NCI-H446 (cell line): ENCODE measurements at regions not wholly inside any gene's neighbourhood (a gene's known extent, or its start where the extent isn't known, plus 50 kb on each side); places are given as distances from the start of the nearest gene placed in this dataset.
A peak's percentile ranks its signal among the peaks of the same experiment; 100 is the strongest.

Experiments
- DNase-seq, 2 experiments: peaks; one replicate each; lab custom pipeline; 2025; lab: John Stamatoyannopoulos, UW

GRCh38 chr1:222105393-222105737 lies 363.5 kb upstream of the DUSP10 start:
- no peak for DNase-seq

- DNase-seq = no peak
These were observed 363.0 kb upstream of the DUSP10 start for GRCh38 chr1:222104694-222105392.

DNA sequence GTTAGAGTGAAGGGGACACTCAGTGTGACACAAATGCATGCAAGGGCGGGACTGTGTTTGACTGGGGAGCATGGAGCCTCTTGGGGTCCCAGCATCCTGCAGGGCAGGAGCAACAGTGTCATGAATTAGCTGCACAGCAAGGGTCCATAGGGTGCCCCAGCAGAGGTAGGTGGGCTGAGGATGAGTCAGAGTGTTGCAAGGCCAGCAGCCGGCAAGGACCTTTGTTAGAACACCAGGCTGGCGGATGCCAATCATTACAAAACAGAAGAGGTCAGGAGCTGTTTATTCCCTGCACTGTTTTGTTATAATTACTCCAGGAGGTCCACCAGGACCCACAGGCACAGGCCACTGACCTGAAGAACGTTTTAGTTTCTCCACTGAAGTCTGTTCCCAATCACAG lies 362.2 kb upstream of the DUSP10 start:
- no peak for DNase-seq

- DNase-seq = no peak
These were observed 357.9 kb upstream of the DUSP10 start for GRCh38 chr1:222099746-222100145.

GRCh38 chr1:222098404-222098803 lies 356.5 kb upstream of the DUSP10 start:
- no peak for DNase-seq

GRCh38 chr1:222097588-222097987 lies 355.7 kb upstream of the DUSP10 start:
- DNase-seq = no peak

DNA sequence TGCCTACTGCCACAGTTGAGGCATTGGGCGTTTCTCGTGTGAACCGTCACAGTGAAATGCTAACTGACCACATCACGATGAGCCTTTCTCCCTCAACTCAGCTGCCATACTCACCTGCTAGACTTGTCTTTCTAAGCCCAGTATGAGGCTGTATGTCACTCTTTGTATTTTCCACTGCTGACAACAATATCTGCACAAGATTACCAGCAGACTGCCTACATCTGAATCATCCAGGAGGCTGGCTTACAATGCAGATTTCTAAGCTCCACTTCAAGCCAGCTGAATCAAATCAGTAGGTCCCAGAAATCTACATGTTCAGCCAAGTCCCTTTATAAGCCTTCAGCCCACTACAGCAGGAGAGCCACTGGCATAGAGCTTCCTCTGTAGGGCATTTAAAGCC lies 355.0 kb upstream of the DUSP10 start:
- no peak for DNase-seq

- no peak for DNase-seq
These were observed 354.5 kb upstream of the DUSP10 start for GRCh38 chr1:222096476-222096772.

GRCh38 chr1:222095606-222096475 lies 354.0 kb upstream of the DUSP10 start:
- no peak for DNase-seq

- DNase-seq = no peak
These were observed 351.6 kb upstream of the DUSP10 start for GRCh38 chr1:222093518-222093917.

GRCh38 chr1:222090103-222090502 lies 348.2 kb upstream of the DUSP10 start:
- no peak for DNase-seq

DNA sequence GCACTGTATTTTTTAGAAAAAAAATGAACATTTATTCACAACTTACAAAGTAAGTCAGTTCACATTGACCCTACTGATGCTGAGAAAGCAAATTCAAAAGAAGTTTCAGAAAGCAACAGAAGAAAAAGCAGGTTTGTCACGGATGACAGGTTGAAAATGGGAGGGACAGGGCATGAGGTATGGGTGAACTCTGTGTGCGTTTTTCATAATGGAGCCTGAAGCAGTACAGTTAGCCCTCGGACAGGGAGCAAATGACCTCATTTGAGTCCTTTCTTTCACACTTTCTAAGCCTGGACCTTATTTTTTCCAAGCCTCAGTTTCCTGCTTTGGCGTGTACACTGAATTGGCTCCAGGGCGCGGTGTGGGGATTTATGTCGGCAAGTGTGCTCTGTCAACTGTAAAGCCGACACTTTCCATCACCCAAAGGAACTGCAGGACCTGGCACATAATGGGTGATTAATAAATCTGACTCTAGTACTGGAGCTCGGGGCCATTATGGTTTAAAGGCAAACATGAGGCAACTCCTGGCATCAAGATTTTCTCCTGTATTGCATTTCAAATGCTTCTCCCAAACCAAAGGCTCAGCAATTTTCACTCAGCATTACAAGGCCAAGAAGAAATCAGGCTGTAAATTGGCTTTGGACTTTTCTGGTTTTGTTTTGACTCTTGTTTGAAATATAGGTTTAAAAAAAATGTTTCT lies 345.5 kb upstream of the DUSP10 start:
- peak in 1 of 2 experiments; percentile 12 for DNase-seq

DNA sequence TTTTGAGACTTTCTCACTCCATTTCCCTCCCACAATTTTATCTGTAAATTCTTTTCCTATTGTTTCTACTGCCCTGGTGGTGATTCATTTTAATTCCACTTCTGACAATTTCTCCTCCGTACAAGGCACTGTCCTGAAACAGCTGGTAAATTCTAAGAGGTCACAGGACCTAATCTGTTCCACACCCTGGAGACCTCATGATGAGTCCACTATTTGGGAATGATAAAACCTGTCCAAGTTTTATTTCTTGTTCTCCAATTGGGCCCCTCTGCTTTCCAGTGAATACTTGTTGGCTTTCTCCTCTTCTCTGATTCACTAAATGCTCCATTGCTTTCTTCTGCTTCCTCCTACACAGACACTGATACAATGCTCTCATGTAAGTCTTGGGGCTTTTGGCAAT lies 343.1 kb upstream of the DUSP10 start:
- no peak for DNase-seq

- DNase-seq = no peak
These were observed 342.2 kb upstream of the DUSP10 start for GRCh38 chr1:222084048-222084447.

DNA sequence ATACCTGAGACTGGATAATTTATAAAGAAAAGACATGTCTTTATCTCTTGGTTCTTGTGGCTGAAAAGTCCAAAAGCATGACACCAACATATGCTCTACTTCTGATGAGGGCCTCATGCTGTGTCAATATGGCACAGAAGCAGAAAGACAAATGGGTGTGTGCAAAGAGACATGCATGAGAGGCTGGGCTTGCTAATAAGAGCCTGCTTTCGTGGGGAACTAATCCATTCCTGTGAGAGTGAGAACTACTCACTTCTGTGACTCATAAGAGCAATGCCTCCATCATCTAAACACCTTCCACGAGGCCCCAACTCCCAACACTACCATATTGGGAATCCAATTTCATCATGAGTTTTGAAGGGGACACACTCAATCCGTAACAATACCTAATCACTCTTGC lies 340.0 kb upstream of the DUSP10 start:
- no peak for DNase-seq

- no peak for DNase-seq
These were observed 337.7 kb upstream of the DUSP10 start for GRCh38 chr1:222079566-222079965.

GRCh38 chr1:222077206-222077605 lies 335.3 kb upstream of the DUSP10 start:
- peak in 1 of 2 experiments; percentile 54 for DNase-seq

DNA sequence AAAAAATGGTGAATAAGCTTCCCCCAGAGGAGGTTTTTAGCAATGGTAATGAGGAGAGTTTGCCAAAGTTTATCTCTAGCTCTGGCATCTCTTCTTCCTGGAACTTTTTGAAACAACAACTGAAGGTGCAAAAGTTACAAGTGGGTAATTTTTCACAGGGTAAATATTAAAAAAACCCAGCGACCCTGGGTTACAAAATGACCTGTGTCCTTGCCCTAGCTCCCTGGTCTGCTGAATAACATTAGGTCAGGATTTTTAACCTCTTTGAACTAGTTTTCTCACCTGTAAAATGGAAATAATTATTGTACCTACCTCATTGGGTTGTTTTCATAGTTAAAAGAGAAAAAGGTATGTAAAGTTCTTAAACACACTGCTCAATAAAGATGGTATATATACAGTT lies 332.4 kb upstream of the DUSP10 start:
- DNase-seq = no peak

- DNase-seq = no peak
These were observed 331.6 kb upstream of the DUSP10 start for GRCh38 chr1:222073307-222073995.

DNA sequence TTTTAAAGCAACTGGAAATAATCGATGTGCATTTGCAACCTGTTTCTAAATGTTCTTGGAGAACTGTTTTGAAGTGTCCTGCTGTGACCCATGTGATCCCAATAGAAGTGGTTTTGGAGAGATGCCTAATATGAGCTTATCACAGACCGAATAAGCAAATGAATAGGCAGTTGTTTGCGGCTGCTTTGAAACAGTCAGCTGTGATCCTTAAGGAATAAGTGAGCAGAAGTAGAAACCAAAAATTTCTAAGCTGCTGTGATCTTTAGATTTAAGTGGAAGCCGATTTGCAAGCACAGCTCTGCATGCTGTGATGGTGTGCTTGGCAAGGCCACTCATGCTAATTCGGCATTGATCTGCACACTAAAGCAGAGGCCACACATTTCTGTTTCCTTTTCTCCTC lies 329.5 kb upstream of the DUSP10 start:
- DNase-seq = peak in 1 of 2 experiments; percentile 69

DNA sequence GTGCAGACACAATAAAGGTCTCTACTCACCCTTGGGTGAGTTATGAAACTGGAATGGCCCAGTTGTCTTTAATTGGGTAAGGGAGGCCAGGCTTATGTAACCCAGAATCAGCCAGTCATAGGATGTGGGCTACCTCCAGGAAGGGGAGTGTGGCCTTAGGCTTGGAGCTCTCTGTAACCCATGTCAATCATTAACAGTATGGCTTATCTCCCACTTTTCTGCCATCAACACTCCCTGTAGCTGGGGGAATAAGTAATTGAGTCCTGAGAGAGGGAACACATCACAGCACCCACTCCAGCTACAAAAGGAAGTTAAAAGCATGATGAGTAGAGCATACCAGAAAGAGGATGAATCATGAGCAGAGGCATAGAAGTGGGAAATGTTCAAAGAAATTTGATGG lies 327.0 kb upstream of the DUSP10 start:
- no peak for DNase-seq

- no peak for DNase-seq
These were observed 326.2 kb upstream of the DUSP10 start for GRCh38 chr1:222068101-222068500.

DNA sequence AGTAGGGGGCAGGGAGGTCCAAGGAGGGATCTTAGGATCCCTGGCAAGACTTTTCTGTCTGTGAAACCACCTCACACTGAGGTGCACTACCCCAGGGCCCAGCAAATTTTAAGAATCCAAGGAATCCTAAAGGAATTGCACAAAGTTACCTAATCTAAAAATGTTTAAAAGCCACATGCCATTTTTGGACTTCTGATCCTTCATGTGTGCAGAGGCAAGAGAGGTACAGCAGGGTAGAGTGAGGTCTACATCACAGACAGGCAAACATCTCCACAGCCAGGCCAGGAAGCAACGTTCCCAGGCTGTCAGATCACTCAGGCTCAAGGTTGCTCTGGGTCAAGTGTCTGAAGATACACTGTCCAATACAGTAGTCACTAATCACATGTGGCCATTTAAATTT lies 324.6 kb upstream of the DUSP10 start:
- DNase-seq = no peak
